ENCODE measurements at regions not wholly inside any gene's neighbourhood (a gene's known extent, or its start where the extent isn't known, plus 50 kb on each side); places are given as distances from the start of the nearest gene placed in this dataset.

DNA sequence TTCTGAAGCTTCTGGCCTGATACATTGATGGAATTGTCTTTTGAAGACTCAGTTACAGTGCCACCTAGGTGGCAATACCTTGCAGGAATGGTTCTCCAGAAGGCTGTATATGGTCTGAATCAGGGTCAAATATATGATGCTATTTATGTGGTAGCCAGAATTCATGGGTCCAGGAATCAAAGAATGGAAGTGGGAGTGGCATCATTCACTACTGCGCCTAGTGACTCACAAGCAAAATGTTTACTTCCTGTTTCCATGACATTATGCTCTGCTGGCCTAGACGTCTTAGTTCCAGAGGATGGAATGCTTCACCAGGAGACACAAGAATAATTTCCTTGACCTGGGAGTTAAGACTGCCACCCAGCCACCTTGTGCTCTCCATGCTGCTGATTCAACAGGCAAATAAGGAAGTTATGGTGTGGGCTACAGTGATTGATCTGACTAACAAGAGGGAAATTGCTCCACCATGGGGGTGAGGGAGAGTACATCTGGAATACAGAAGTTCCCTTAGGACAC, 491.8 kb downstream of the ETS1 start:
- DNase-seq: no peak
- no peak for TF ChIP-seq POLR2A (IDR thresholded peaks at IDR 0.05)
- TF ChIP-seq, protein P1, sequence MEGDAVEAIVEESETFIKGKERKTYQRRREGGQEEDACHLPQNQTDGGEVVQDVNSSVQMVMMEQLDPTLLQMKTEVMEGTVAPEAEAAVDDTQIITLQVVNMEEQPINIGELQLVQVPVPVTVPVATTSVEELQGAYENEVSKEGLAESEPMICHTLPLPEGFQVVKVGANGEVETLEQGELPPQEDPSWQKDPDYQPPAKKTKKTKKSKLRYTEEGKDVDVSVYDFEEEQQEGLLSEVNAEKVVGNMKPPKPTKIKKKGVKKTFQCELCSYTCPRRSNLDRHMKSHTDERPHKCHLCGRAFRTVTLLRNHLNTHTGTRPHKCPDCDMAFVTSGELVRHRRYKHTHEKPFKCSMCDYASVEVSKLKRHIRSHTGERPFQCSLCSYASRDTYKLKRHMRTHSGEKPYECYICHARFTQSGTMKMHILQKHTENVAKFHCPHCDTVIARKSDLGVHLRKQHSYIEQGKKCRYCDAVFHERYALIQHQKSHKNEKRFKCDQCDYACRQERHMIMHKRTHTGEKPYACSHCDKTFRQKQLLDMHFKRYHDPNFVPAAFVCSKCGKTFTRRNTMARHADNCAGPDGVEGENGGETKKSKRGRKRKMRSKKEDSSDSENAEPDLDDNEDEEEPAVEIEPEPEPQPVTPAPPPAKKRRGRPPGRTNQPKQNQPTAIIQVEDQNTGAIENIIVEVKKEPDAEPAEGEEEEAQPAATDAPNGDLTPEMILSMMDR (IDR thresholded peaks at IDR 0.05): no peak
- H3K27me3 ChIP-seq: no peaks in the 10 kb centered on the region
- 13 to 33% methylated on average over 2 of the region's 2 CpGs for WGBS, 2 donors
- no peaks in the 10 kb centered on the region for H3K4me1 ChIP-seq
- peak overlapping the region in 1 of 4 donors; percentile 19 for H3K27ac ChIP-seq
- H3K4me3 ChIP-seq: no peak overlapping the region
- intact Hi-C loops (cut with DNase I): no loop called here
- H3K36me3 ChIP-seq: no peaks in the 10 kb centered on the region
- H3K9me3 ChIP-seq: no peaks in the 10 kb centered on the region

DNA sequence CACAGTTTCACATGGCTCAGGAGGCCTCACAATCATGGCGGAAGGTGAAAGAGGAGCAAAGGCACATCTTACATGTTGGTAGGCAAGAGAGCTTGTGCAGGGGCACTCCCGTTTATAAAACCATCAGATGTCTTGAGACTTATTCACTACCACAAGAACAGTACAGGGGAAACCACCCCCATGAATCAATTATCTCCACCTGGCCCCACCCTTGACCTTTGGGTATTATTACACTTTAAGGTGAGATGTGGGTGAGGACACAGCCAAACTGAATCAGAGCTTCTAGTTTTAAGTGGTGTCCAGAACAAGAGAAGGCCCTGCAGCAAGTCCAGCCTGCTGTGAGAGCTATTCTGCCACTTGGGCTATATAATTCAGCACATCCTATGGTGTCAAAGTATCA, 493.7 kb downstream of the ETS1 start:
- Histone ChIP-seq H3K9me3 (no peaks in the 10 kb centered on the region), H3K27ac (no peak overlapping the region), H3K36me3 (no peaks in the 10 kb centered on the region), H3K4me1 (no peaks in the 10 kb centered on the region), H3K4me3 (no peak overlapping the region), H3K27me3 (no peaks in the 10 kb centered on the region)
- no peak for DNase-seq
- intact Hi-C loops (cut with DNase I): no loop called here
- TF ChIP-seq POLR2A (IDR thresholded peaks at IDR 0.05): no peak
- TF ChIP-seq, protein P1 (IDR thresholded peaks at IDR 0.05): no peak
- 81 to 92% methylated on average over 2 of the region's 2 CpGs for WGBS, 2 donors

DNA sequence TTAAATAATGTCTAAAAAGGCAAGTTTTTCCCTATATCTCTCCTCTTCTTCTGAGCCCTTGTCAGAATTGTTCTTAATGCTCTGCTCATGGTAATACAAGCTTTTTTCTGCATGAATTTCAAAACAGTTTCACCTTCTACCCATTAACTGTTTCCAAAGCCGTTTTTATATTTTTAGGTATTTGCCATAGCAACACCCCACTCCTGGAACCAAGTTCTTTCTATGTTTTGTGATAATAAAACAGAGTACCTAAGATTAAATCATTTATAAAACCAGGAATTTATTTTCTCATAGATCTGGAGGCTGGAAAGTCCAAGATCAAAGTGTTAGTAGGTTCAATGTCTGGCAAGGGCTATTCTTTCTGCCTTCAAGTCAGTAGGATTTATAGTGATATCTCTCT, 497.4 kb downstream of the ETS1 start:
- no peak overlapping the region for H3K4me3 ChIP-seq
- no peaks in the 10 kb centered on the region for H3K27me3 ChIP-seq
- WGBS, 2 donors: 62 to 81% methylated on average over 1 of the region's 1 CpG
- no peaks in the 10 kb centered on the region for H3K4me1 ChIP-seq
- TF ChIP-seq, protein P1 (IDR thresholded peaks at IDR 0.05): no peak
- TF ChIP-seq POLR2A (IDR thresholded peaks at IDR 0.05): no peak
- no peak overlapping the region for H3K27ac ChIP-seq
- intact Hi-C loops (cut with DNase I): no loop called here
- DNase-seq: no peak
- no peaks in the 10 kb centered on the region for H3K9me3 ChIP-seq
- no peaks in the 10 kb centered on the region for H3K36me3 ChIP-seq

DNA sequence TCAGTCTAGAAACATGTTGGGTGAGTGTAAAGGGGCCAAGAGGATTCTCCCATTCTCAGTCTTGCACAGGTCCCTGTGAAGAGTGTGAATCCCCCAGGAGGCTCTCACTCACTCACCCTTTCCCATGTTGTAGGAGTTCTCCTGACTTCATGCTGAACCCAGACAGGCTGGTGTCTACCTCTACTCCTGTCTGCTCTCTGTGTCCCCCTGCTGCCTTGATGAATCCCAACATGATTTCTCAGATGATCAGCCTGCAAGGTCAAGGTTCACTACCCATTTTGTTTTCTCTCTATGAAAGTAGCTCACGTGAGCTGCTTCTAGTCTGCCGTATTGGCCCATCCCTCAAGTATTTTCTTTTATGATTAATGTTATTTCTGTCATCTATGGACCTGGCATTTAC, 500.6 kb downstream of the ETS1 start:
- Histone ChIP-seq H3K27me3 (no peaks in the 10 kb centered on the region), H3K4me1 (no peaks in the 10 kb centered on the region), H3K27ac (no peak overlapping the region), H3K9me3 (no peaks in the 10 kb centered on the region), H3K36me3 (no peaks in the 10 kb centered on the region), H3K4me3 (no peak overlapping the region)
- no peak for TF ChIP-seq POLR2A (IDR thresholded peaks at IDR 0.05)
- TF ChIP-seq, protein P1 (IDR thresholded peaks at IDR 0.05): no peak
- intact Hi-C loops (cut with DNase I): no loop called here
- DNase-seq: no peak
- WGBS, 2 donors: 86 to 89% methylated on average over 2 of the region's 2 CpGs

DNA sequence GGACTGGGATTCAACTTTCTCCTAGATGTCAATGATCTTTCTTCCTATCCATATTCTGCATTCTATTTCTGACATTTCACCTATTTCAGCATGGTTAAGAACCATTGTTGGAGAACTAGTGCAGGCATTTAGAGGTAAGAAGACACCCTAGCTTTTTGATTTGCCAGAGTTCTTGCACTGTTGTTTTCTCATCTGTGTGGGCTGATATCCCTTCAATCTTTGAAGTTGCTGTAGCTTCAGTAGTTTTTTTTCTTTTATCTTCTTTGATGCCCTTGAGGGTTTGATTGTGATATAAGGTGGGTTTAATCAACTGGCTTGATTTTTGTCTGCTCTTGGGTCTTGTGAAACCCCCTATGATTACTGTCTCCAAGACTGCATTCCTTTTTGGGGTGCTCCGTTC, 502.1 kb downstream of the ETS1 start:
- intact Hi-C loops (cut with DNase I): no loop called here
- TF ChIP-seq, protein P1 (IDR thresholded peaks at IDR 0.05): no peak
- TF ChIP-seq POLR2A (IDR thresholded peaks at IDR 0.05): no peak
- DNase-seq: no peak
- H3K4me1 ChIP-seq: no peaks in the 10 kb centered on the region
- H3K4me3 ChIP-seq: no peak overlapping the region
- H3K27ac ChIP-seq: no peak overlapping the region
- no peaks in the 10 kb centered on the region for H3K9me3 ChIP-seq
- H3K27me3 ChIP-seq: no peaks in the 10 kb centered on the region
- H3K36me3 ChIP-seq: no peaks in the 10 kb centered on the region
- WGBS, 2 donors: 80% methylated on average over 1 of the region's 1 CpG; no CpG with 5 or more reads in 1 of the 2 donors
